Loucy (cell line): ENCODE measurements at regions not wholly inside any gene's neighbourhood (a gene's known extent, or its start where the extent isn't known, plus 50 kb on each side); places are given as distances from the start of the nearest gene placed in this dataset.

Experiments
- H2AFZ ChIP-seq: fragments of 200-600 bp; sonication (generic); 2 replicates; pipeline ENCODE4 v1.6.0; 2016; ENCODE audit warnings: antibody characterized with exemption, mild to moderate bottlenecking, low read length, moderate library complexity
- H3F3A ChIP-seq: fragments of 200-600 bp; 2 replicates; pipeline ENCODE4 v1.6.0; 2016; ENCODE audit warnings: antibody characterized with exemption, low read depth, mild to moderate bottlenecking
- H3K27me3 ChIP-seq: fragments of 200-600 bp; sonication (generic); 2 replicates; pipeline ENCODE4 v1.6.1; 2014; ENCODE audit warnings: low read length, mild to moderate bottlenecking; ENCODE audit not compliant: insufficient read depth, poor library complexity, severe bottlenecking
- H3K36me3 ChIP-seq: fragments of 200-600 bp; sonication (generic); 2 replicates; pipeline ENCODE4 v1.6.1; 2016; ENCODE audit warnings: low read length; ENCODE audit not compliant: insufficient read depth
- H3K4me1 ChIP-seq: fragments of 200-600 bp; sonication (generic); 2 replicates; pipeline ENCODE4 v1.5.1; 2014; ENCODE audit warnings: low read length, mild to moderate bottlenecking; ENCODE audit not compliant: insufficient read depth, poor library complexity, severe bottlenecking
- H3K4me2 ChIP-seq: fragments of 200-600 bp; sonication (generic); 2 replicates; pipeline ENCODE4 v1.6.0; 2014; ENCODE audit warnings: antibody characterized with exemption, low read length, low read depth, mild to moderate bottlenecking; ENCODE audit not compliant: poor library complexity, severe bottlenecking
- H3K4me3 ChIP-seq: fragments of 200-600 bp; sonication (generic); 2 replicates; pipeline ENCODE4 v1.5.1; 2014; ENCODE audit warnings: low read length, mild to moderate bottlenecking, mixed read lengths; ENCODE audit not compliant: poor library complexity, severe bottlenecking
- H3K79me2 ChIP-seq: fragments of 200-600 bp; sonication (generic); 2 replicates; pipeline ENCODE4 v1.6.1; 2014; ENCODE audit warnings: low read length; ENCODE audit not compliant: insufficient read depth
- H3K9ac ChIP-seq: fragments of 200-600 bp; sonication (generic); 2 replicates; pipeline ENCODE4 v1.6.0; 2014; ENCODE audit warnings: mild to moderate bottlenecking, low read depth, low read length, moderate library complexity; ENCODE audit not compliant: poor library complexity, severe bottlenecking
- H3K9me2 ChIP-seq: fragments of 200-600 bp; sonication (generic); replicated peaks from 2 replicates; pipeline ENCODE4 v1.6.1; 2016; ENCODE audit warnings: low read depth, low read length, mixed read lengths
- H3K9me3 ChIP-seq: fragments of 200-600 bp; sonication (generic); 2 replicates; pipeline ENCODE4 v1.6.1; 2014; ENCODE audit warnings: mild to moderate bottlenecking, antibody characterized with exemption, low read length, low read depth; ENCODE audit not compliant: insufficient read depth
- H4K20me1 ChIP-seq: fragments of 200-600 bp; sonication (generic); 2 replicates; pipeline ENCODE4 v1.6.0; 2014; ENCODE audit warnings: antibody characterized with exemption, low read length, mild to moderate bottlenecking; ENCODE audit not compliant: insufficient read depth, poor library complexity, severe bottlenecking
- CTCF ChIP-seq: fragments of 200-600 bp; sonication (generic); conservative IDR thresholded peaks from 2 replicates; pipeline ENCODE4 v1.5.1; 2014; ENCODE audit warnings: mild to moderate bottlenecking, antibody characterized with exemption, low read length
- EZH2phosphoT487 ChIP-seq: fragments of 200-600 bp; IDR thresholded peaks from 2 replicates; pipeline ENCODE4 v1.6.1; 2018; ENCODE audit warnings: antibody characterized with exemption, mild to moderate bottlenecking, moderate library complexity, borderline replicate concordance

- Histone ChIP-seq H3K27me3 (peaks cover 7% of the 10 kb centered on the region), H3K9me2 (no peaks in the 10 kb centered on the region), H3K9ac (no peak overlapping the region), H3K4me2 (no peak overlapping the region), H2AFZ (no peak overlapping the region), H3K4me1 (no peaks in the 10 kb centered on the region), H3K79me2 (no peaks in the 10 kb centered on the region), H3K9me3 (no peaks in the 10 kb centered on the region), H4K20me1 (no peaks in the 10 kb centered on the region), H3K4me3 (no peak overlapping the region), H3K36me3 (no peaks in the 10 kb centered on the region), H3F3A (no peaks in the 10 kb centered on the region)
- TF ChIP-seq EZH2phosphoT487 (no peak), CTCF (no peak)
Observed at GRCh38 chr20:1786486-1786885, 108.7 kb upstream of the SIRPA start.

GRCh38 chr20:1784586-1784985 is 110.6 kb upstream of the SIRPA start:
- Histone ChIP-seq H3K27me3 (peaks cover 7% of the 10 kb centered on the region), H4K20me1 (no peaks in the 10 kb centered on the region), H3K4me3 (no peak overlapping the region), H2AFZ (no peak overlapping the region), H3K9me2 (no peaks in the 10 kb centered on the region), H3K4me1 (no peaks in the 10 kb centered on the region), H3K4me2 (no peak overlapping the region), H3K79me2 (no peaks in the 10 kb centered on the region), H3K9me3 (no peaks in the 10 kb centered on the region), H3K9ac (no peak overlapping the region), H3F3A (no peaks in the 10 kb centered on the region), H3K36me3 (no peaks in the 10 kb centered on the region)
- TF ChIP-seq EZH2phosphoT487 (no peak), CTCF (no peak)

- Histone ChIP-seq H3K9ac (no peak overlapping the region), H3F3A (no peaks in the 10 kb centered on the region), H2AFZ (no peak overlapping the region), H3K36me3 (no peaks in the 10 kb centered on the region), H3K4me1 (no peaks in the 10 kb centered on the region), H4K20me1 (no peaks in the 10 kb centered on the region), H3K27me3 (peaks cover 7% of the 10 kb centered on the region), H3K9me2 (no peaks in the 10 kb centered on the region), H3K4me3 (no peak overlapping the region), H3K4me2 (no peak overlapping the region), H3K9me3 (no peaks in the 10 kb centered on the region), H3K79me2 (no peaks in the 10 kb centered on the region)
- TF ChIP-seq EZH2phosphoT487 (no peak), CTCF (no peak)
Observed at GRCh38 chr20:1783245-1783644, 112.0 kb upstream of the SIRPA start.
